Ovary (tissue), 3 donors: ENCODE measurements at regions not wholly inside any gene's neighbourhood (a gene's known extent, or its start where the extent isn't known, plus 50 kb on each side); places are given as distances from the start of the nearest gene placed in this dataset.
"Not testable (repeated sequence)": the region's sequence is repeated elsewhere in the genome, so short reads cannot be mapped to it uniquely, and the experiment has no call there.

Experiments
- EP300 ChIP-seq: sonication (generic); formaldehyde crosslinking; IDR thresholded peaks from one replicate; pipeline ENCODE4 v1.6.1; 2017; ENCODE audit warnings: antibody characterized with exemption
- POLR2A ChIP-seq: fragments of 450-650 bp; IDR thresholded peaks from one replicate; pipeline ENCODE4 v1.6.1; 2017; ENCODE audit warnings: antibody characterized with exemption, mild to moderate bottlenecking, moderate library complexity
- TF ChIP-seq, protein P1 (sequence below), 3 donors: fragments of 450-650 bp in 2 of 3; fragments of 200-600 bp in 1 of 3; IDR thresholded peaks; one replicate each; pipeline versions ENCODE4 v1.5.1 to v1.8.0; 2016 to 2022; ENCODE audit warnings: antibody characterized with exemption in 3 of 3, mild to moderate bottlenecking in 1 of 3
- donor health status: DM: no; HTN: no; CAD: no.

GRCh38 chr4:11060637-11061036 lies 368.1 kb downstream of the HS3ST1 start:
- TF ChIP-seq, protein P1, sequence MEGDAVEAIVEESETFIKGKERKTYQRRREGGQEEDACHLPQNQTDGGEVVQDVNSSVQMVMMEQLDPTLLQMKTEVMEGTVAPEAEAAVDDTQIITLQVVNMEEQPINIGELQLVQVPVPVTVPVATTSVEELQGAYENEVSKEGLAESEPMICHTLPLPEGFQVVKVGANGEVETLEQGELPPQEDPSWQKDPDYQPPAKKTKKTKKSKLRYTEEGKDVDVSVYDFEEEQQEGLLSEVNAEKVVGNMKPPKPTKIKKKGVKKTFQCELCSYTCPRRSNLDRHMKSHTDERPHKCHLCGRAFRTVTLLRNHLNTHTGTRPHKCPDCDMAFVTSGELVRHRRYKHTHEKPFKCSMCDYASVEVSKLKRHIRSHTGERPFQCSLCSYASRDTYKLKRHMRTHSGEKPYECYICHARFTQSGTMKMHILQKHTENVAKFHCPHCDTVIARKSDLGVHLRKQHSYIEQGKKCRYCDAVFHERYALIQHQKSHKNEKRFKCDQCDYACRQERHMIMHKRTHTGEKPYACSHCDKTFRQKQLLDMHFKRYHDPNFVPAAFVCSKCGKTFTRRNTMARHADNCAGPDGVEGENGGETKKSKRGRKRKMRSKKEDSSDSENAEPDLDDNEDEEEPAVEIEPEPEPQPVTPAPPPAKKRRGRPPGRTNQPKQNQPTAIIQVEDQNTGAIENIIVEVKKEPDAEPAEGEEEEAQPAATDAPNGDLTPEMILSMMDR (IDR thresholded peaks at IDR 0.05), result not testable (repeated sequence)
- TF ChIP-seq EP300, POLR2A: not testable (repeated sequence)
